HUES6 (cell line): ENCODE measurements at regions not wholly inside any gene's neighbourhood (a gene's known extent, or its start where the extent isn't known, plus 50 kb on each side); places are given as distances from the start of the nearest gene placed in this dataset.

ENCODE experiments used
- H3K27ac ChIP-seq: 2 replicates; pipeline ENCODE4 v1.7.0; 2013; ENCODE audit warnings: low read depth, mild to moderate bottlenecking, low read length, inconsistent platforms
- H3K27me3 ChIP-seq: 2 replicates; pipeline ENCODE4 v1.6.1; 2013; ENCODE audit warnings: low read length; ENCODE audit not compliant: control insufficient read depth, insufficient read depth
- H3K36me3 ChIP-seq: 2 replicates; pipeline ENCODE4 v1.6.1; 2013; ENCODE audit warnings: low read length; ENCODE audit not compliant: control insufficient read depth, insufficient read depth
- H3K4me1 ChIP-seq: 2 replicates; pipeline ENCODE4 v1.6.1; 2013; ENCODE audit warnings: low read length; ENCODE audit not compliant: control insufficient read depth, insufficient read depth
- H3K4me3 ChIP-seq: 2 replicates; pipeline ENCODE4 v1.5.1; 2013; ENCODE audit warnings: low read depth, low read length
- H3K9ac ChIP-seq: one replicate; pipeline ENCODE4 v1.6.1; 2013; ENCODE audit warnings: mild to moderate bottlenecking, low read length
- H3K9me3 ChIP-seq: 2 replicates; pipeline ENCODE4 v1.6.1; 2013; ENCODE audit warnings: low read depth, low read length; ENCODE audit not compliant: control insufficient read depth, insufficient read depth

DNA sequence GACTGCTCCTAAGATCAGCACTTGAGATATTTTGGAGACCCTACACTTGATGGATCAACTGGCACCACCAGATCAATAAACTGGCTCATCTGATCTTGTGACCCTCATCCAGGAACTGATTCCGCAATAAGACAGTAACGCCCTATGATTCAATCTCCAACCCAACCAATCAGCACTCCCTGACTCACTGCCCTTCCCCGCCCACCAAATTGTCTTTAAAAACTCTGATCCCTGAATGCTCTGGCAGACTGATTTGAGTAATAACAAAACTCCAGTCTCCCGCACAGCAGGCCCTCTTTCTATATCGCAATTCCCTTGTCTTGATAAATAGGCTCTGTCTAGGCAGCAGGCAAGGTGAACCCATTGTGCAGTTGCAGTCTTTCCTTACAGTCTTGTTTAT lies 677.0 kb downstream of the LRRC70 start:
- no peaks in the 10 kb centered on the region for H3K27me3 ChIP-seq
- H3K9me3 ChIP-seq, result no peaks in the 10 kb centered on the region
- H3K9ac ChIP-seq, result no peak overlapping the region
- H3K4me3 ChIP-seq, result no peak overlapping the region
- peaks cover 11% of the 10 kb centered on the region for H3K4me1 ChIP-seq
- H3K27ac ChIP-seq, result peak overlapping the region; percentile 53; the same call in 1 of the 2 replicates
- H3K36me3 ChIP-seq, result no peaks in the 10 kb centered on the region

DNA sequence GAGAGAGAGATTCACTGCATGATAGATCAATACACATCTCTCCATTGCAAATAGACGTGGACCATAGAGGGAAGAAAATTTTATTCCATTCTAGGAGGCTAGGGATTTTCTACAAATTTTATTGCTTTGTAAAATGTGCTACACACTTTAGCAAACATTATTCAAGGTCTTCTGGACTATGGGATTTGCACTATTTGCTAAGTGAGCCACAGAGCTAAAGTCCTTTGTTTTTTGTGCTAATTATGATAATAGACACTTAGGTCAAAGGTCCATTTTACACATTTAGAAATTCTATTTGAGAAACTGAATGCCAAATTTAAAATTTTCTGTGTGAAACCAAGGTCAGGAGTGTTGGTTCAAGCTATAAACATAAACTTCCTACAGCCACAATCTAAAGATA lies 672.3 kb downstream of the LRRC70 start:
- Histone ChIP-seq H3K27me3 (no peaks in the 10 kb centered on the region), H3K9ac (no peak overlapping the region)

GRCh38 chr5:63249960-63250359 lies 671.3 kb downstream of the LRRC70 start:
- H3K4me3 ChIP-seq, result no peak overlapping the region
- H3K27ac ChIP-seq, result no peak overlapping the region
- no peaks in the 10 kb centered on the region for H3K36me3 ChIP-seq
- H3K27me3 ChIP-seq, result no peaks in the 10 kb centered on the region
- no peaks in the 10 kb centered on the region for H3K4me1 ChIP-seq
- H3K9me3 ChIP-seq, result no peaks in the 10 kb centered on the region
- H3K9ac ChIP-seq, result no peak overlapping the region

More for the DNA sequence above, 672.3 kb downstream of the LRRC70 start:
- no peak overlapping the region for H3K4me3 ChIP-seq
- peaks cover 10% of the 10 kb centered on the region for H3K4me1 ChIP-seq
- H3K9me3 ChIP-seq, result no peaks in the 10 kb centered on the region
- H3K36me3 ChIP-seq, result no peaks in the 10 kb centered on the region
- H3K27ac ChIP-seq, result no peak overlapping the region

DNA sequence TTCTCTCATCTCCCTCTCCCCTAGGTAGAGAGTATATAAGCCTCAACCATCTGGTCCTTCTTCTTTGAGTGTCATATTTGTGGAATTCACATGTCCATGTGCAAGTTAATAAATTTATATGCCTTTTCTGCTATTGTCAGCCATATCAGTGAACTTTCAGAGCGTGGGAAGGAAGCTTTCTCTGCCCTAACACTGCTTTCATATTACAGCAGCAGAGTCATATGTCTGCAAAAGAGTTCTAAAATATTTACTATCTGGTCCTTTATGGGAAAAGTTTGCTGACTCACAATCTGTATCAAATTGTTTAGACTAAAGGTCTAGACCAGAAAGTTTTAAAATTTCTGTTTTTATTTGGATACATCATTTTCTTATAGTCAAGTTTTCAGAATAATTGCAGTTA lies 669.0 kb downstream of the LRRC70 start:
- no peak overlapping the region for H3K27ac ChIP-seq
- H3K27me3 ChIP-seq, result no peaks in the 10 kb centered on the region
- no peaks in the 10 kb centered on the region for H3K4me1 ChIP-seq
- H3K36me3 ChIP-seq, result no peaks in the 10 kb centered on the region
- H3K9me3 ChIP-seq, result no peaks in the 10 kb centered on the region
- no peak overlapping the region for H3K4me3 ChIP-seq
- no peak overlapping the region for H3K9ac ChIP-seq

DNA sequence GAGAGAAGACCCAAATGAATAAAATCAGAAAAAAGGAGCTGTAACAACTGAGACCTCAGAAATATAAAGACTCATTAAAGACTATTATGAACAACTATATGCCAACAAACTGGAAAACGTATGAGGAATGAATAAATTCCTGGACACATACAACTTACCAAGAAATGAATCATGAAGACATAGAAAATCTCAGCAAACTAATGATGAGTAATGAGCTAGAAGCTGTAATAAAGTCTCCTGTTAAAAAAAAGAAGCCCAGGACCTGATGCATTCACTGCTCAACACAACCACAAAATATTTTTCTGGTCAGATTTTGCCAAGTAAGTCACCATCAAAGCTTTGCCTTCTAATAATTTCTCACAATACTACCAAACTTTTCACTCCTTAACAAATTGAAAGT lies 666.7 kb downstream of the LRRC70 start:
- Histone ChIP-seq H3K9me3 (no peaks in the 10 kb centered on the region), H3K27me3 (no peaks in the 10 kb centered on the region), H3K4me1 (no peaks in the 10 kb centered on the region), H3K9ac (no peak overlapping the region), H3K4me3 (no peak overlapping the region), H3K27ac (no peak overlapping the region), H3K36me3 (no peaks in the 10 kb centered on the region)

- Histone ChIP-seq H3K27me3 (no peaks in the 10 kb centered on the region), H3K36me3 (no peaks in the 10 kb centered on the region), H3K4me1 (no peaks in the 10 kb centered on the region), H3K27ac (no peak overlapping the region), H3K9ac (no peak overlapping the region), H3K9me3 (no peaks in the 10 kb centered on the region), H3K4me3 (no peak overlapping the region)
Observed at GRCh38 chr5:63240063-63240755, 661.6 kb downstream of the LRRC70 start.

DNA sequence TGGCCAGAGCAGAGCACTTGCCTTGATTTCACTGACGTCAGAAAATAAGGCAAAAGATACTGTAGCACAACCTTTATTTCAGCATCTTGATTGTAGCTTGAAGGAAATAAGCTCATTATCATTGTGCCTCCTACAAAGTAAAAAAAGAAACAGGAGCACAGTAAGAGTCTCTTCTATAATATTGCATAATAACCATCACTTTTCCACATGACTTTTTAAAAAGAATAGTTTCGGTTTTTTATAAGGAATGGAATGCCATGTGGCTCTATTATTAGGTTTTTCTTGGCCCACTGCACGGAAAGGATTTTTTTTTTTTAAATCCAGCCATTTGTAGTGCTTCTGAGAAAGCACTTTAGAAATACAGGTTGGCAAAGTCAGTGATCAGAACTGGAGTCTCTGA lies 655.3 kb downstream of the LRRC70 start:
- Histone ChIP-seq H3K27ac (no peak overlapping the region), H3K9ac (no peak overlapping the region), H3K4me1 (no peaks in the 10 kb centered on the region), H3K27me3 (no peaks in the 10 kb centered on the region), H3K4me3 (no peak overlapping the region), H3K36me3 (no peaks in the 10 kb centered on the region), H3K9me3 (no peaks in the 10 kb centered on the region)

- H3K36me3 ChIP-seq, result no peaks in the 10 kb centered on the region
- H3K9me3 ChIP-seq, result no peaks in the 10 kb centered on the region
- H3K9ac ChIP-seq, result no peak overlapping the region
- no peak overlapping the region for H3K27ac ChIP-seq
- H3K4me3 ChIP-seq, result no peak overlapping the region
- H3K27me3 ChIP-seq, result no peaks in the 10 kb centered on the region
- H3K4me1 ChIP-seq, result no peaks in the 10 kb centered on the region
Observed at GRCh38 chr5:63233361-63233760, 654.7 kb downstream of the LRRC70 start.

- no peak overlapping the region for H3K4me3 ChIP-seq
- H3K27me3 ChIP-seq, result no peaks in the 10 kb centered on the region
- H3K27ac ChIP-seq, result no peak overlapping the region
- H3K4me1 ChIP-seq, result no peaks in the 10 kb centered on the region
- H3K9me3 ChIP-seq, result no peaks in the 10 kb centered on the region
- no peaks in the 10 kb centered on the region for H3K36me3 ChIP-seq
- H3K9ac ChIP-seq, result no peak overlapping the region
Observed at GRCh38 chr5:63230754-63231153, 652.1 kb downstream of the LRRC70 start.

- Histone ChIP-seq H3K9ac (no peak overlapping the region), H3K27me3 (no peaks in the 10 kb centered on the region), H3K4me3 (no peak overlapping the region), H3K27ac (no peak overlapping the region), H3K4me1 (no peaks in the 10 kb centered on the region), H3K36me3 (no peaks in the 10 kb centered on the region), H3K9me3 (no peaks in the 10 kb centered on the region)
Observed at GRCh38 chr5:63228154-63228553, 649.5 kb downstream of the LRRC70 start.

GRCh38 chr5:63220244-63220643 lies 641.6 kb downstream of the LRRC70 start:
- H3K4me1 ChIP-seq, result no peaks in the 10 kb centered on the region
- no peaks in the 10 kb centered on the region for H3K9me3 ChIP-seq
- H3K27me3 ChIP-seq, result no peaks in the 10 kb centered on the region
- H3K27ac ChIP-seq, result no peak overlapping the region
- H3K4me3 ChIP-seq, result no peak overlapping the region
- H3K36me3 ChIP-seq, result no peaks in the 10 kb centered on the region
- no peak overlapping the region for H3K9ac ChIP-seq

DNA sequence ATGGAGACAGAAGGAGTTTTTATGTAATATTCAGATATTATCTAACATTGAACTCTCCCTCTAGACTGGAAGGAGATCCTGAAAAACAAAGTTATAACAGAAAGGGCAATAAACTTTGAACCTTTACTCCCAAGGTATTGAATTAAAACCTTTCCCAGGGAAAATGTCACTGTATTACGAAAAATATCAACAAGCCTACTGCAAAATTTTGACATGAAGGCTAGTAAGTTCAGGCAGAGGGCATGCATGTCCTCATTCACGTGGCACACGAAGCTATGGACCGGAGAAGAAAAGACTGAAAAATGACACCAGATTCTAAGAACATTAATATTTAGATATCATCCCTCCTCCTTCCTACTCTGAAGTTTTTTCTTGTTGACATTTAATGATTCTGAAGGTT lies 638.8 kb downstream of the LRRC70 start:
- Histone ChIP-seq H3K27ac (no peak overlapping the region), H3K9ac (no peak overlapping the region), H3K36me3 (no peaks in the 10 kb centered on the region), H3K9me3 (no peaks in the 10 kb centered on the region), H3K4me1 (no peaks in the 10 kb centered on the region), H3K27me3 (no peaks in the 10 kb centered on the region), H3K4me3 (no peak overlapping the region)
